GM21717 (cell line): ENCODE measurements at regions not wholly inside any gene's neighbourhood (a gene's known extent, or its start where the extent isn't known, plus 50 kb on each side); places are given as distances from the start of the nearest gene placed in this dataset.

Experiments used
- ATAC-seq: cut with Tn5 transposase; IDR thresholded peaks from one replicate; pipeline ENCODE4 v1.9.1; 2021; ENCODE audit warnings: mild to moderate bottlenecking, moderate library complexity; ENCODE audit not compliant: unreplicated experiment

GRCh38 chr7:11895337-11895736, 63.3 kb upstream of the THSD7A start:
- ATAC-seq: no peak

GRCh38 chr7:11896663-11897062, 64.7 kb upstream of the THSD7A start:
- no peak for ATAC-seq

- no peak for ATAC-seq
These were observed 67.2 kb upstream of the THSD7A start for GRCh38 chr7:11899247-11899646.

- ATAC-seq: no peak
These were observed 78.3 kb upstream of the THSD7A start for GRCh38 chr7:11910253-11910652.

- ATAC-seq: no peak
These were observed 79.9 kb upstream of the THSD7A start for GRCh38 chr7:11911900-11912299.

GRCh38 chr7:11914645-11915044, 82.6 kb upstream of the THSD7A start:
- no peak for ATAC-seq

- ATAC-seq: no peak
These were observed 91.5 kb upstream of the THSD7A start for GRCh38 chr7:11923376-11923930.

- ATAC-seq: no peak
These were observed 99.3 kb upstream of the THSD7A start for GRCh38 chr7:11931307-11931706.

- ATAC-seq: no peak
These were observed 102.8 kb upstream of the THSD7A start for GRCh38 chr7:11934796-11935195.

GRCh38 chr7:11935905-11936304, 103.9 kb upstream of the THSD7A start:
- no peak for ATAC-seq

GRCh38 chr7:11946794-11947193, 114.8 kb upstream of the THSD7A start:
- no peak for ATAC-seq

GRCh38 chr7:11950281-11950680, 118.3 kb upstream of the THSD7A start:
- no peak for ATAC-seq

GRCh38 chr7:11950942-11951341, 118.9 kb upstream of the THSD7A start:
- no peak for ATAC-seq

GRCh38 chr7:11951909-11952308, 119.9 kb upstream of the THSD7A start:
- no peak for ATAC-seq

- no peak for ATAC-seq
These were observed 121.0 kb upstream of the THSD7A start for GRCh38 chr7:11952972-11953371.

- ATAC-seq: no peak
These were observed 125.0 kb upstream of the THSD7A start for GRCh38 chr7:11956991-11957390.

GRCh38 chr7:11957956-11958355, 126.0 kb upstream of the THSD7A start:
- ATAC-seq: no peak

GRCh38 chr7:11959121-11959520, 127.1 kb upstream of the THSD7A start:
- ATAC-seq: no peak

GRCh38 chr7:11960621-11961020, 128.6 kb upstream of the THSD7A start:
- no peak for ATAC-seq

GRCh38 chr7:11969643-11970042, 137.6 kb upstream of the THSD7A start:
- no peak for ATAC-seq

- no peak for ATAC-seq
These were observed 138.1 kb upstream of the THSD7A start for GRCh38 chr7:11970132-11970531.

GRCh38 chr7:11985376-11985775, 153.4 kb upstream of the THSD7A start:
- no peak for ATAC-seq

- no peak for ATAC-seq
These were observed 154.0 kb upstream of the THSD7A start for GRCh38 chr7:11985971-11986370.

GRCh38 chr7:11988186-11988585, 156.2 kb upstream of the THSD7A start:
- no peak for ATAC-seq
